A204.1 (cell line): ENCODE measurements at regions not wholly inside any gene's neighbourhood (a gene's known extent, or its start where the extent isn't known, plus 50 kb on each side); places are given as distances from the start of the nearest gene placed in this dataset.

ENCODE experiments used
- FAIRE-seq: peaks from 2 replicates; lab custom pipeline; 2012; peaks lifted over from hg19 to GRCh38; lab: Jason Lieb, UNC

- FAIRE-seq: no peak
Measured at GRCh38 chr10:118246332-118247295, 95.5 kb downstream of the FAM204A start.

- no peak for FAIRE-seq
Measured at GRCh38 chr10:118243907-118244306, 98.2 kb downstream of the FAM204A start.

DNA sequence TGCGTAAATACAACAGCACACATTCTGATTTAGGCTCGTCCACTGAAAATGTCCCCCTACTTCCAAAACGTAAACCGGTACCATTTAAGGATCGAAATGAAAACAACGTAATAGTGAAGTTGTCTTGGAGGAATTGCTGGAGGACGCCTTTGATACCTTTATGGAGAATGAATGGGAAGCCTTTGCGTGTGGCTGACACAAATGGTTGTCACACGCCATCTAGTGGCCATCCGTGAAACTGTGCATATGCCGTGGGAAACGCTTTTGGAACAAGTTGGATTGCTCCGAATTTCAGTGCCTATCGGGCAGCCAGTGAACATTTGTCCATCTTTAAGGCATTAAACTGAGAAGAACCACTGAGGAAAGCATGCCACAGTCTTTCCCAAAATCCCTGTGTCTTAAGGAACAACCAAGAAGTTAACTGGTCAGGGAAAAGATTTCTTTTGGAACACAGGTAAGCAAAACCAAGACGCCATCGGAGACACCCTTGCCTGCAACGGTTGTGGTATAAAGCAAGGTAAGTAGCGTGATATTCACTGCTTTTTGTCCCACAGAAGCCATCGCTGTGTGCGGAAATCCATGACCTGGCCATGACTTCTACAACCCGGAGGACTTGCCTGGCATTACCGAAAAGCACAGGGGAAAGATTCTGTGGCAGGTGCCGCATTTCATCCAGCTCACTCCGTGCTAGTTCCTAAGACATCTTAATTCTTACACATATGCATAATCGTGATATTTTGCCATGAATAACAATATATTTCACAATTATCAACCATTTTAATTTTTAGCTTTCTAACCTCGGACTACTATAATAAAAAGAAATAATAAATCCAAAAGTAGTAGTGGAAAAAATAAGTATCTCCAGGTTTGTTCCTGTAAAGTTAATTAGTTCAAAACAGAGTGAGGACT, 100.6 kb downstream of the FAM204A start:
- FAIRE-seq: peak; percentile 94

- FAIRE-seq: no peak
Measured at GRCh38 chr10:118239236-118239630, 102.9 kb downstream of the FAM204A start.

DNA sequence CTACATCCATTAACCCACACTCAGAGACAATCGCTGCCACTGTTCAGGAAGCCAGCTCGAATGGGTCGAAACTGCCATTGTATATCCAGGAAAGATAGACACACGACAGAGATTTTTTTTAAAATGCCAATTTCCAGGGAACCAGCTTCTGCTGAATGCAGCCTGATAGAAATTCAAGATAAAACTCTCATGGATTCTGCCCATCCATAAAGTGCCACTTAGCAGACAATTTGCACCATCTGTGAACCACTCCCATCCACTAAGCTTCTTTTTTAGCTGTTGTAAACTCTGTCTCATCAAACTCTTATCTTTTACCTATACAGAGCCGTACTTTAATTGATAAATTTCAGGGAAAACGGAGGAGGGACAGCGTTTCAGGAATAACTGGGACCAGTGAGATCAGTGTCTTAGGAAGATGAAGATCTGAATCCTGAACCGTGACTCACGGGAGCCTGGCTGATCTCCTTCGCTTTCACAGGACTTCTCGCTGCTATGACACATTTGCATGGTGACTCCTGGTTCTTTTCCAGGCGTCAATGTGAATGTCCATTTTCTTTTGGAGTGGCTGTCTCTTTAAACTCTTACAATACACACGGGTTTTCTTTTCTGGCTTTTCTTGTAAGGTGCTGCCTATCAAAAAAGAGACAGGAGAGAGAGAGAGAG, 103.4 kb downstream of the FAM204A start:
- no peak for FAIRE-seq

GRCh38 chr10:118237930-118238329, 104.2 kb downstream of the FAM204A start:
- FAIRE-seq: no peak

DNA sequence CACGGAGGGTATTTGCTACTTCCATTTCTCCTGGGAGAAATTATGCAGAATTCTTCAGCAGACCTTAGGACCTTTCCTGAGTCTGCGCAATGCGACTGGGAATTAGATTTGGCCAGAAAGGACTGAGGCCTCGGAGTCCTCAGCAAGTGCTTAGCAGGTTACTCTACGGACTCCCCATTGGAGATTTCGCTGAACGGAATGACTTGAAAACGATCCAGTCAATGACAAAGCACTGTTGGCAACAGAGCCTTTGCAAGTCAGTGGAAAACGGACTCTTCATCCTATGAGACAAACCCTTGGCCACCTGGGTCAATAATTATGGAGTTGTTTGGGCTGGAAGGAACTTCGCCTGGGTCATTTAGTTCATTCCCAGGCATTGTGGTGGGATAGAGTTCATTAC, 107.4 kb downstream of the FAM204A start:
- FAIRE-seq: no peak

DNA sequence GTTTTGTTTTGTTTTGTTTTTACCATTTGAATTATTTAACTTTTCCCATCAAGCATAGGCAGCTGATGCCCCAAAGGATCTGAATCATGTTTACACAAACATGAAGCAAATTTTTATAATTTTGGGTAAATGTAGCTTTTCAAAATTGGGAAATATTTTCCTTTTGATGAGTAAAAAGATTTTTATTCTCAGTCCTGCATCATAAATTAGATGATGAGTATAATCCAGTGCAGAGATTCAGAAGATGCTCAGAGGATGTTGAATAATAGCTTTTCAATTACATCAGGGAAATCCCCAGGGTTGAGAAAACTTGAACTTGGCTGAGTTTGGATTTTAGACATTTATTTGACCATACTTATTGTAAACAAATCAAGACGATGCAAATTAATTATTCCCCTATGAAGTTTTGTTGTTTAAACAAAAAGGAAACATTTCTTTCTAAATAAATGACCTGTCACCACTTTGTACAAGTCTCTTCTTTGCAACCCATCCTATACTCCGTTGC, 121.7 kb downstream of the FAM204A start:
- no peak for FAIRE-seq

DNA sequence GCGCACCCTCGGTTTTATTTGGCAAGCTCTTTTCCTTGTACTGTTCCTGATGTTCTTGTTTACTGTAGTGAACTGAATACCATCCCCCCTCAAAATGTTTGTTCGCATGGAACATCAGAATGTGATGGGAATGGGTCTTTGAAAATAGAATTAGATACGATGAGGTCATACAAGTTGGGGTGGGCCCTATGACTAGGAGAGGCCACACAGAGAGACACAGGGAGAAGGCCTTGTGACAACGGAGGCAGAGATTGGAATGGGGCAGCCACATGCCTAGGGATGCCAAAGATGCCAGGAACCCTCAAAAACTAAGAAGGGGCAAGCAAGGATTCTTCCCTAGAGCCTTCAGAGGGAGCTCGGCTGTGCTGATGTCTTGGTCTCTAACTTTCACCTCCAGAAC, 123.6 kb downstream of the FAM204A start:
- FAIRE-seq: no peak

DNA sequence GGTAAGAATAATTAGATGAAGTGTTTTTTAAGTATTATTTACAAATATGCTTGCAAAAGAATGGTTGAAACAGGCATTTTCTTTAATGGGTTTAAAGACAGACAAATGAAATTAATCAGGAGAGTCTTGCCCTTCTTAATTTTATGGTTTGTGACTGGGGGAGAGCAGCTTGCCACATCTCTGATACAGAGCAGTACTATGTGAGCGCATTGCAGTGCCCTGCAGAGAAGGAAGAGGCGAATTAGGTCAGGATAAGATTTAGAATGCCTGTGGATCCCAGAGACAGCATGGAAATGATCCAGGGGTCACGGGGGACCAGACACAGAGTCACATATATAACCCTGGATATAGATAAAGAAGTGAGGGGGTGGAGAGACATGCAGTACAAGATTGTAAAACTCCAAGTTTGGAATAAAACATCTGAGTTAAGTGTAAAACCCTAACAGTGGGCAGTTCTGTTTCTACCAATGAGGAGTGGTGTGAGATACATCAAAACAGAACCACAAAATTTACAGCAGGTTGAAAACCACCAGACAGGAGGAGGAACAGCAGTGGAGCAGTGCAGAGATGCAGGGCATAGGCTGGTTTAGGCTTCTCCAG, 125.5 kb downstream of the FAM204A start:
- no peak for FAIRE-seq

- FAIRE-seq: no peak
Measured at GRCh38 chr10:118216020-118216419, 126.1 kb downstream of the FAM204A start.

DNA sequence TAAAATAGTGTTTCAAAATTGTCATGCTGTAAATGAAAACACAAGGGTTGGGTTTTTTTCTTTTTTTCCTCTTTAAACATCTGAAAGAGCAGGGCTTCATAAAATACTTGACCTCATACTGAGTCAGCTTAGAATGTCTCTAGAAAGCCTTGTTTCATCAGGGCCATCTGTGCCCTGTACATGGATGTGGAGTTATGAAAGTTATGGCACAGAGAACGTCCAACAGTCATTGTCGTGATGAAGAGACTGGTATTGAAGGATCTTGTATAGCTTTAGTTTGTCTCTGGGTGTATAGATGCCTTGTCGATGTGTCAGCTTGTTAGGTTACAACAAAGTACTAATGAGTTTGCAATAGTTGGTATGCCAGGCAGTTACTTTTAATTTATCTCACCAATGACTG, 127.3 kb downstream of the FAM204A start:
- FAIRE-seq: no peak

GRCh38 chr10:118213436-118213835, 128.7 kb downstream of the FAM204A start:
- no peak for FAIRE-seq

DNA sequence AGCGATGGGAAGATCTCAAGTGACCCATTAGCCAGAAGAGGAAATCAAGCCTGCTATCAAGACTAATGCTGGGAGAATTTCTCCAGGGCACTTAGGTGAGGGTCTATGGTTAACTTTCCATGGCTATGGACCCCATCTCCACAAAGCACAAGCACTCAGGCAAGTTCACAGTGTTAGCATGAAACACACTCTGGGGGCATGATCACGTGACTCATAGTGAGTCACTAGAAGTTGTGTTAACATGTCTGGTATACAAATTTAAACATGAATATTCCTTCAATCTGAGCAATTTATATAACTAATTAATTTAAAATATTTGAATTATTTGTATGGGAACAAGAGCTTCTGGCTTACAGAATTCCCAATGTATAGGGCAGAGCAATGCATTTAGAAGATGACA, 131.8 kb downstream of the FAM204A start:
- FAIRE-seq: no peak

DNA sequence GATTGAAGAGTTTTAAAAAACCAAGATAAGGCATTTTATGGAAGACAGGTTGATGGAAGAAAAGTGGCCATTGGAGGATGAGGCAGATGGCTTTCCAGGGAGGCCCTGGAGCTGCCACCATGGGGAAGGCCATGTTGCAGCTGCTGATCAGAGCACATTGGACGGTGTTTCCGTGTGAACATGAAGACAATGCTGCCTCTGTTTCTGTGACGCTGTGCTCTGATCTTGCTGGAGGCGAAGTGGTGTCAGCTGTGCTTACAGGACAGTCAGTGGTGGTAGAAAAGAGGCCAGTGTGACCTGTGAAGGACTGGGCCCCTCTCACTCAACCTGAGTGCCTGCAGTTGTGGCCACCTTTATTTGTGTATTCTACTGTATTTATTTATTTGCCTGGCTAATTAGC, 132.9 kb downstream of the FAM204A start:
- no peak for FAIRE-seq

DNA sequence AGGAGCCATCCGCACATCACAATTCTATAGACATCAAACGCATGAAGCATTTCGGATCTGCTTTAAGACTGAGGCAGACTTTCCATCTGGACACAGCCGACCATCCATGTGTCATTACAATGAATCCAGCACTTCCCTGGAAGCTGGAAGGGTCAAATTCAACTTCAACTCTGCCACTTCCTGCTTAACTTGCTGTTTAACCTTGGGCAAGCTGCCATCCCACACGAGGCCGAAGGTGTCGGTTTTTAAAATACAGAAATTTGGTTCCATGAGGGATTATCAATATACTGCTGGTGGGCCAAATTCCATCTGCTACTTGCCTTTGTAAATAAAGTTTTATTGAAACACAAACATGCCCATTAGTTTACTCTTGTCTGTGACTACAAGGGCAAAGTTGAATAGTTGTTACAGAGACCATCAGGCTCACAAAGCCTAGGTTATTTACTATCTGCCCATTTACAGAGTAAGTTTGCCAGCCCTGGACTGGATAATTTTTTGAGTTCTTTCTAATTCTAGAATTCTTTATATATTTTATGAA, 134.6 kb downstream of the FAM204A start:
- FAIRE-seq: no peak

DNA sequence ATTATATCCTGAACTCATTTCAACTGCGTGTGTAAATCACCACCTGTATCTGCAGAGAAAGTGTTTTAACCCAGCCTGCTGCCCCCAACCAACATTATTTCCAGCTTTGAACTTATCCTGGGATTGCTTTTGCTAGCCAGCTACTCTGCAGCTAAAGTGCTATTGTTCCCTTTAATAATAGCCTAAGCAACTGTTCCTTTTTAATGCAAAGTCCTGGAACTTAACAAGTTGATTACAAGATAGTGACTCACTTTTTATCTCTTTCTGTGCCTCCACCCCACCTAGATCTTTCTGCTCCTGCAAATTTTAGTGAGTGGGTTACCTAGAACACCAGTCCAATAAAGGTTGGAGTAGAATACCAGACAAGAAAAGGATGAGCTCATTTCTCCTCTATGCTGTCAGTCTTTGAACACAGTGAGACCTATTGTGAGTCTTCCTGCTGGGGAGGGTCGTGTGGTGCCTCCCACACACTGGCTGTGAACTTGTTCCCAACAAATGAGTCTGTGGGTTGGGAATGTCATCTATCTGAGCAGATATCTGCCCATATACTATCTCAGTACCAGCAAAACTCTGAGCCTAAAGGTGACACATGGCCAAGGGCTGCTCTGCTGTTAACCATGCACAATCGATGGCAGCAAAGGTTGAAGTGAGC, 137.7 kb downstream of the FAM204A start:
- FAIRE-seq: no peak

- FAIRE-seq: no peak
Measured at GRCh38 chr10:118203461-118203860, 138.7 kb downstream of the FAM204A start.

GRCh38 chr10:118195729-118196128, 146.4 kb downstream of the FAM204A start:
- FAIRE-seq: no peak

DNA sequence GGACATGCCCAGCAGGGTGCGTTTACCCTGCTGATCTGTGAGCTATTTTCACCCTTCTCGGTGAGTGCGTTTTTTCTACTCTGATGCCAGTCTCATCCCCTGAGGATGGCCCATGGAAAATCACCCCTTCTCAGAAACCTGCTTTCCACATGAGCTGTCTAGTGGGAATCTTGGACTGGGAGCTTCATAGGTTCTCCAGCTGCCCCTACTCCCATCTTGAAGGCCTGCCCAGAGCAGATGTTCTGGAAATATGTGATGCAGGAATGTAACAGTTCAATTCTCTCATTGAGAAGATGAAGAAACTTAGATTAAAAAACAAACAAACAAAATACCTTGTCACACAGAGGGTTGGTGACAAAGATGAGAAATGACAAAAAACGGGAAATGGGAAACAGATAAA, 146.9 kb upstream of the RAB11FIP2 start:
- FAIRE-seq: no peak

DNA sequence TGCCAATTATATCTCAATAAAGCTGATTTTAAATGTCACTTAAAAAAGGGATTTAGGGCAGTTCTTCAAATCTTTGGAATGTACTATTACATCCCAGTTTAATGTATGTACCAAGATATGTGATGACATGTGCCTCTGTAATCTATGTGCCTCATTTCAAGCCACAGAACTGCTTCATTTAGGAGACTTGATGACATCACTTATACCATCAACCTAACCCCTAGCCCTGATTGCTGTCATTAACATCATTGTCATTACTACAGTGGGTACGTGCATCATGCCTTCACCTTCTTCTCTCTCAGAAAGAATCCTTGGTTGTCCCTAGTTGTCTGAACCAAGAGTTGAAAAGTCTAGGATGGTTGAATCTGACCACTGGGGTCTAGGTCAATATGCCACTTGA, 134.3 kb upstream of the RAB11FIP2 start:
- FAIRE-seq: no peak
